Activated CD4-positive, alpha-beta memory T cell treated with anti-CD3 and anti-CD28 coated beads for 36 hours (primary cell): ENCODE measurements at regions not wholly inside any gene's neighbourhood (a gene's known extent, or its start where the extent isn't known, plus 50 kb on each side); places are given as distances from the start of the nearest gene placed in this dataset.
A peak's percentile ranks its signal among the peaks of the same experiment; 100 is the strongest.

Source experiments
- CTCF ChIA-PET: fragments of 350-600 bp; sonication (Branson Sonifier 250); formaldehyde crosslinking; loops from one replicate; lab custom pipeline; 2021; ENCODE audit warnings: antibody characterized with exemption, inconsistent platforms; lab: Charles Lee
- POLR2A ChIA-PET: fragments of 350-600 bp; sonication (Branson Sonifier 250); formaldehyde crosslinking; loops from one replicate; lab custom pipeline; 2021; ENCODE audit warnings: antibody characterized with exemption; lab: Charles Lee
- DNase-seq: peaks from one replicate; pipeline ENCODE4 v3.0.0-alpha.2; 2020
- H3K27ac Mint-ChIP-seq: one replicate; pipeline ENCODE4 v1.8.0; 2021; ENCODE audit warnings: mixed read lengths
- H3K27me3 Mint-ChIP-seq: one replicate; pipeline ENCODE4 v1.8.0; 2021; ENCODE audit warnings: mixed read lengths
- H3K36me3 Mint-ChIP-seq: one replicate; pipeline ENCODE4 v1.8.0; 2021; ENCODE audit warnings: mixed read lengths
- H3K4me1 Mint-ChIP-seq: one replicate; pipeline ENCODE4 v1.8.0; 2021; ENCODE audit warnings: low read depth, mixed read lengths
- H3K4me3 Mint-ChIP-seq: one replicate; pipeline ENCODE4 v1.8.0; 2021; ENCODE audit warnings: mild to moderate bottlenecking, mixed read lengths
- H3K9me3 Mint-ChIP-seq: one replicate; pipeline ENCODE4 v1.8.0; 2021; ENCODE audit warnings: mixed read lengths
- intact Hi-C: fragments of 100-400 bp; cut with micrococcal nuclease; formaldehyde crosslinking; loops from one replicate; pipeline ENCODE4 v1.15.1; 2023

GRCh38 chr10:3016016-3016415 is 51.3 kb upstream of the PFKP start:
- CTCF ChIA-PET, result interaction anchor here (0.8 kb wide), 1 partner anchor 89 kb away, joined by 3 read pairs; no protein-coding TSS in a partner anchor
- H3K27ac Mint-ChIP-seq, result no peak overlapping the region

GRCh38 chr10:3014968-3015367 is 52.4 kb upstream of the PFKP start:
- POLR2A ChIA-PET, result no interaction called here
- intact Hi-C loops, result no loop called here
- DNase-seq, result no peak
- Mint-ChIP-seq H3K27me3 (peaks cover 34% of the 10 kb centered on the region), H3K9me3 (no peaks in the 10 kb centered on the region), H3K36me3 (no peaks in the 10 kb centered on the region), H3K4me1 (no peaks in the 10 kb centered on the region), H3K27ac (no peak overlapping the region), H3K4me3 (no peak overlapping the region)
- CTCF ChIA-PET, result no interaction called here

More at GRCh38 chr10:3016016-3016415, 51.3 kb upstream of the PFKP start:
- intact Hi-C loops, result no loop called here
- peaks cover 34% of the 10 kb centered on the region for H3K27me3 Mint-ChIP-seq
- no peaks in the 10 kb centered on the region for H3K4me1 Mint-ChIP-seq
- DNase-seq, result no peak
- H3K36me3 Mint-ChIP-seq, result no peaks in the 10 kb centered on the region
- no peak overlapping the region for H3K4me3 Mint-ChIP-seq
- POLR2A ChIA-PET, result no interaction called here
- H3K9me3 Mint-ChIP-seq, result no peaks in the 10 kb centered on the region

- Mint-ChIP-seq H3K4me1 (peaks cover 3% of the 10 kb centered on the region), H3K27me3 (peaks cover 49% of the 10 kb centered on the region), H3K27ac (no peak overlapping the region), H3K9me3 (no peaks in the 10 kb centered on the region), H3K4me3 (no peak overlapping the region), H3K36me3 (no peaks in the 10 kb centered on the region)
- ChIA-PET CTCF (no interaction called here), POLR2A (no interaction called here)
- intact Hi-C loops, result no loop called here
- DNase-seq, result no peak
Measured at GRCh38 chr10:3012223-3012622, 55.1 kb upstream of the PFKP start.

- H3K36me3 Mint-ChIP-seq, result no peaks in the 10 kb centered on the region
- no peak overlapping the region for H3K4me3 Mint-ChIP-seq
- intact Hi-C loops, result no loop called here
- ChIA-PET POLR2A (interaction anchor here (0.6 to 2.1 kb wide), 2 partner anchors 62 to 984 kb away, joined by 3 to 4 read pairs; no protein-coding TSS in a partner anchor), CTCF (no interaction called here)
- H3K27me3 Mint-ChIP-seq, result peaks cover 55% of the 10 kb centered on the region
- H3K9me3 Mint-ChIP-seq, result no peaks in the 10 kb centered on the region
- H3K4me1 Mint-ChIP-seq, result peaks cover 3% of the 10 kb centered on the region
- no peak for DNase-seq
- H3K27ac Mint-ChIP-seq, result no peak overlapping the region
Measured at GRCh38 chr10:3010816-3011460, 56.4 kb upstream of the PFKP start.

- no peak overlapping the region for H3K27ac Mint-ChIP-seq
- ChIA-PET CTCF (no interaction called here), POLR2A (interaction anchor here (2.1 kb wide), 1 partner anchor 62 kb away, joined by 4 read pairs; no protein-coding TSS in a partner anchor)
- H3K27me3 Mint-ChIP-seq, result peaks cover 55% of the 10 kb centered on the region
- no peaks in the 10 kb centered on the region for H3K9me3 Mint-ChIP-seq
- DNase-seq, result no peak
- H3K4me3 Mint-ChIP-seq, result no peak overlapping the region
- no peaks in the 10 kb centered on the region for H3K36me3 Mint-ChIP-seq
- intact Hi-C loops, result no loop called here
- H3K4me1 Mint-ChIP-seq, result peaks cover 3% of the 10 kb centered on the region
Measured at GRCh38 chr10:3010334-3010733, 57.0 kb upstream of the PFKP start.

GRCh38 chr10:3009341-3009740 is 58.0 kb upstream of the PFKP start:
- Mint-ChIP-seq H3K4me1 (peaks cover 3% of the 10 kb centered on the region), H3K27me3 (peaks cover 55% of the 10 kb centered on the region), H3K27ac (no peak overlapping the region), H3K9me3 (no peaks in the 10 kb centered on the region), H3K36me3 (no peaks in the 10 kb centered on the region), H3K4me3 (no peak overlapping the region)
- intact Hi-C loops, result no loop called here
- POLR2A ChIA-PET, result interaction anchor here (2.1 kb wide), 1 partner anchor 61 kb away, joined by 4 read pairs; no protein-coding TSS in a partner anchor
- CTCF ChIA-PET, result no interaction called here
- no peak for DNase-seq

GRCh38 chr10:3008518-3009195 is 58.7 kb upstream of the PFKP start:
- ChIA-PET POLR2A (interaction anchor here (2.1 kb wide), 1 partner anchor 60 kb away, joined by 4 read pairs; no protein-coding TSS in a partner anchor), CTCF (no interaction called here)
- Mint-ChIP-seq H3K36me3 (no peaks in the 10 kb centered on the region), H3K27me3 (peaks cover 52% of the 10 kb centered on the region), H3K4me1 (peaks cover 3% of the 10 kb centered on the region), H3K9me3 (no peaks in the 10 kb centered on the region), H3K27ac (no peak overlapping the region), H3K4me3 (no peak overlapping the region)
- no peak for DNase-seq
- intact Hi-C loops, result no loop called here

GRCh38 chr10:3006607-3007006 is 60.7 kb upstream of the PFKP start:
- Mint-ChIP-seq H3K27me3 (peaks cover 32% of the 10 kb centered on the region), H3K4me3 (no peak overlapping the region), H3K4me1 (peaks cover 14% of the 10 kb centered on the region), H3K36me3 (no peaks in the 10 kb centered on the region), H3K9me3 (no peaks in the 10 kb centered on the region), H3K27ac (no peak overlapping the region)
- ChIA-PET CTCF (no interaction called here), POLR2A (no interaction called here)
- intact Hi-C loops, result no loop called here
- no peak for DNase-seq

- intact Hi-C loops, result no loop called here
- ChIA-PET CTCF (no interaction called here), POLR2A (no interaction called here)
- Mint-ChIP-seq H3K27me3 (peaks cover 31% of the 10 kb centered on the region), H3K36me3 (no peaks in the 10 kb centered on the region), H3K9me3 (no peaks in the 10 kb centered on the region), H3K27ac (no peak overlapping the region), H3K4me3 (no peak overlapping the region), H3K4me1 (peaks cover 16% of the 10 kb centered on the region)
- no peak for DNase-seq
Measured at GRCh38 chr10:3006093-3006492, 61.3 kb upstream of the PFKP start.

- ChIA-PET POLR2A (no interaction called here), CTCF (no interaction called here)
- Mint-ChIP-seq H3K27me3 (peaks cover 6% of the 10 kb centered on the region), H3K4me3 (no peak overlapping the region), H3K27ac (no peak overlapping the region), H3K36me3 (no peaks in the 10 kb centered on the region), H3K9me3 (no peaks in the 10 kb centered on the region), H3K4me1 (peaks cover 15% of the 10 kb centered on the region)
- intact Hi-C loops, result no loop called here
- peak; percentile 44 for DNase-seq
Measured at GRCh38 chr10:3002304-3002703, 65.0 kb upstream of the PFKP start.

- no peaks in the 10 kb centered on the region for H3K9me3 Mint-ChIP-seq
- no peak for DNase-seq
- H3K27me3 Mint-ChIP-seq, result no peaks in the 10 kb centered on the region
- POLR2A ChIA-PET, result no interaction called here
- H3K27ac Mint-ChIP-seq, result no peak overlapping the region
- H3K4me3 Mint-ChIP-seq, result no peak overlapping the region
- peaks cover 15% of the 10 kb centered on the region for H3K4me1 Mint-ChIP-seq
- no peaks in the 10 kb centered on the region for H3K36me3 Mint-ChIP-seq
- CTCF ChIA-PET, result interaction anchor here (1.2 kb wide), 1 partner anchor 72 kb away, joined by 5 read pairs; no protein-coding TSS in a partner anchor
- intact Hi-C loops, result no loop called here
Measured at GRCh38 chr10:3000048-3000447, 67.3 kb upstream of the PFKP start.

- POLR2A ChIA-PET, result no interaction called here
- H3K27me3 Mint-ChIP-seq, result no peaks in the 10 kb centered on the region
- no peak overlapping the region for H3K27ac Mint-ChIP-seq
- H3K4me3 Mint-ChIP-seq, result no peak overlapping the region
- no peak for DNase-seq
- no peaks in the 10 kb centered on the region for H3K4me1 Mint-ChIP-seq
- CTCF ChIA-PET, result interaction anchor here (0.6 to 1.6 kb wide), 2 partner anchors 66 to 1605 kb away, joined by 4 to 5 read pairs; no protein-coding TSS in a partner anchor
- H3K36me3 Mint-ChIP-seq, result no peaks in the 10 kb centered on the region
- intact Hi-C loops, result no loop called here
- H3K9me3 Mint-ChIP-seq, result peaks cover 1% of the 10 kb centered on the region
Measured at GRCh38 chr10:2994221-2994961, 73.0 kb upstream of the PFKP start.
